ENCODE measurements at regions not wholly inside any gene's neighbourhood (a gene's known extent, or its start where the extent isn't known, plus 50 kb on each side); places are given as distances from the start of the nearest gene placed in this dataset.
A peak's percentile ranks its signal among the peaks of the same experiment; 100 is the strongest.
"Not testable (repeated sequence)": the region's sequence is repeated elsewhere in the genome, so short reads cannot be mapped to it uniquely, and the experiment has no call there.

GRCh38 chr3:6498944-6499343 lies 362.0 kb upstream of the GRM7 start:
- 100% methylated on average over 1 of the region's 4 CpGs; no CpG with 5 or more reads in 1 of the 2 experiments for WGBS, 2 experiments (ENCODE audit: insufficient coverage in 2 of 2)
- not testable (repeated sequence) for H3K27ac ChIP-seq (ENCODE audit: low read depth, low read length, severe bottlenecking); H3K4me1 ChIP-seq (ENCODE audit: control insufficient read depth, insufficient read depth, low read length, poor library complexity, severe bottlenecking); H3K36me3 ChIP-seq (ENCODE audit: control insufficient read depth, insufficient read depth, low read length); H3K9me3 ChIP-seq (ENCODE audit: control insufficient read depth, low read length); H3K4me3 ChIP-seq (ENCODE audit: extremely low read depth, insufficient read depth, low read length, poor library complexity, severe bottlenecking)

GRCh38 chr3:6504347-6504746 lies 356.6 kb upstream of the GRM7 start:
- H3K4me1 ChIP-seq (ENCODE audit: control insufficient read depth, insufficient read depth, low read length, poor library complexity, severe bottlenecking), result no peaks in the 10 kb centered on the region
- no peaks in the 10 kb centered on the region for H3K9me3 ChIP-seq (ENCODE audit: control insufficient read depth, low read length)
- WGBS, 2 experiments (ENCODE audit: insufficient coverage in 2 of 2), result no CpG with 5 or more reads among the region's 2 CpGs
- H3K4me3 ChIP-seq (ENCODE audit: extremely low read depth, insufficient read depth, low read length, poor library complexity, severe bottlenecking), result no peak overlapping the region
- H3K36me3 ChIP-seq (ENCODE audit: control insufficient read depth, insufficient read depth, low read length), result no peaks in the 10 kb centered on the region
- H3K27ac ChIP-seq (ENCODE audit: low read depth, low read length, severe bottlenecking), result no peak overlapping the region

DNA sequence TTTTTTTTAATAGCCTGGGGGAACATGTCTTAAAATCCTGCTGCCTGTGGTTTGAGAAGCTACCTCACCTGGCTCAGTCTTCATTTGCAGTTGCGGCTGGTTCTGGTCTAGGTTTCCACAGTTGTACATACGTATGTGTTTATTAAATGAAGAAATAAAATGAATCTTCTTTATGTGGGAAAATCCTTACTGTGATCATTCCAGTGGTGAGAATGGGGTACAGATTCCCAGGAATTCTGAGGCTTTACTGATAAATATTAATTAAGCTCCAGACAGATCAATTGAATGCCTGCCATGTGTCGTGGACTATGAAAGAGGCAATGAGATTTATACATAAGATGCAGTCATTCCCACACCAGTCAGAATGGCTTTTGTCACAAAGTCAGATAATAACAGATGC lies 356.1 kb upstream of the GRM7 start:
- WGBS, 2 experiments (ENCODE audit: insufficient coverage in 2 of 2), result 82 to 100% methylated on average over 1 to 2 of the region's 3 CpGs
- Histone ChIP-seq H3K9me3 (ENCODE audit: control insufficient read depth, low read length) (no peaks in the 10 kb centered on the region), H3K36me3 (ENCODE audit: control insufficient read depth, insufficient read depth, low read length) (no peaks in the 10 kb centered on the region), H3K4me3 (ENCODE audit: extremely low read depth, insufficient read depth, low read length, poor library complexity, severe bottlenecking) (no peak overlapping the region), H3K4me1 (ENCODE audit: control insufficient read depth, insufficient read depth, low read length, poor library complexity, severe bottlenecking) (no peaks in the 10 kb centered on the region), H3K27ac (ENCODE audit: low read depth, low read length, severe bottlenecking) (no peak overlapping the region)

GRCh38 chr3:6508410-6508759 lies 352.5 kb upstream of the GRM7 start:
- no peak overlapping the region for H3K27ac ChIP-seq (ENCODE audit: low read depth, low read length, severe bottlenecking)
- no peaks in the 10 kb centered on the region for H3K36me3 ChIP-seq (ENCODE audit: control insufficient read depth, insufficient read depth, low read length)
- H3K9me3 ChIP-seq (ENCODE audit: control insufficient read depth, low read length), result no peaks in the 10 kb centered on the region
- H3K4me1 ChIP-seq (ENCODE audit: control insufficient read depth, insufficient read depth, low read length, poor library complexity, severe bottlenecking), result no peaks in the 10 kb centered on the region
- peak overlapping the region; percentile 34 for H3K4me3 ChIP-seq (ENCODE audit: extremely low read depth, insufficient read depth, low read length, poor library complexity, severe bottlenecking)
- no CpG with 5 or more reads among the region's 2 CpGs for WGBS, 2 experiments (ENCODE audit: insufficient coverage in 2 of 2)

DNA sequence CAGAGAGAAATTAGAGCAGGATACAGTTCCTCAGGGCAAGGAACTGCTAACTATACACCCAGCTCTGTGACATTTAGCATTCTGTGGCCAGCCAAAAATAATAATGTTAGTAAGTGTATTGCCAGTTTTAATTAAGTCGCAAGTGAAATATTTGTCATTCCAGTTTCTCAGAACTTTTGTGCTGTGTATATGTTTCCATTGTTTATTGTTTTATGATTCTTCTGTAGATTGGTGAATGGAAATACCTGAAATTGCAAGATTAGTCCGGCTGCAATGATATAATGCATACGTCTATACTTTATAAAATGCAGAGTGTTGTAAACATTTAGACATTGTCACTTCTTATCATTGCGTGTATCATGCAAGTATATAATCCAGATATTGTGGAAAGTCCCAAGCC lies 351.3 kb upstream of the GRM7 start:
- Histone ChIP-seq H3K4me1 (ENCODE audit: control insufficient read depth, insufficient read depth, low read length, poor library complexity, severe bottlenecking) (no peaks in the 10 kb centered on the region), H3K4me3 (ENCODE audit: extremely low read depth, insufficient read depth, low read length, poor library complexity, severe bottlenecking) (no peak overlapping the region), H3K36me3 (ENCODE audit: control insufficient read depth, insufficient read depth, low read length) (no peaks in the 10 kb centered on the region), H3K9me3 (ENCODE audit: control insufficient read depth, low read length) (no peaks in the 10 kb centered on the region), H3K27ac (ENCODE audit: low read depth, low read length, severe bottlenecking) (no peak overlapping the region)
- 86 to 100% methylated on average over 1 of the region's 4 CpGs for WGBS, 2 experiments (ENCODE audit: insufficient coverage in 2 of 2)

GRCh38 chr3:6510713-6511112 lies 350.2 kb upstream of the GRM7 start:
- Histone ChIP-seq H3K27ac (ENCODE audit: low read depth, low read length, severe bottlenecking) (no peak overlapping the region), H3K36me3 (ENCODE audit: control insufficient read depth, insufficient read depth, low read length) (no peaks in the 10 kb centered on the region), H3K4me1 (ENCODE audit: control insufficient read depth, insufficient read depth, low read length, poor library complexity, severe bottlenecking) (no peaks in the 10 kb centered on the region), H3K4me3 (ENCODE audit: extremely low read depth, insufficient read depth, low read length, poor library complexity, severe bottlenecking) (no peak overlapping the region), H3K9me3 (ENCODE audit: control insufficient read depth, low read length) (no peaks in the 10 kb centered on the region)
- no CpG with 5 or more reads among the region's 1 CpG for WGBS, 2 experiments (ENCODE audit: insufficient coverage in 2 of 2)

GRCh38 chr3:6512172-6512800 lies 348.6 kb upstream of the GRM7 start:
- H3K4me3 ChIP-seq (ENCODE audit: extremely low read depth, insufficient read depth, low read length, poor library complexity, severe bottlenecking), result no peak overlapping the region
- H3K4me1 ChIP-seq (ENCODE audit: control insufficient read depth, insufficient read depth, low read length, poor library complexity, severe bottlenecking), result no peaks in the 10 kb centered on the region
- H3K27ac ChIP-seq (ENCODE audit: low read depth, low read length, severe bottlenecking), result no peak overlapping the region
- H3K36me3 ChIP-seq (ENCODE audit: control insufficient read depth, insufficient read depth, low read length), result no peaks in the 10 kb centered on the region
- H3K9me3 ChIP-seq (ENCODE audit: control insufficient read depth, low read length), result no peaks in the 10 kb centered on the region
- 86% methylated on average over 1 of the region's 2 CpGs; no CpG with 5 or more reads in 1 of the 2 experiments for WGBS, 2 experiments (ENCODE audit: insufficient coverage in 2 of 2)

GRCh38 chr3:6516143-6516542 lies 344.8 kb upstream of the GRM7 start:
- Histone ChIP-seq H3K27ac (ENCODE audit: low read depth, low read length, severe bottlenecking) (no peak overlapping the region), H3K36me3 (ENCODE audit: control insufficient read depth, insufficient read depth, low read length) (no peaks in the 10 kb centered on the region)

DNA sequence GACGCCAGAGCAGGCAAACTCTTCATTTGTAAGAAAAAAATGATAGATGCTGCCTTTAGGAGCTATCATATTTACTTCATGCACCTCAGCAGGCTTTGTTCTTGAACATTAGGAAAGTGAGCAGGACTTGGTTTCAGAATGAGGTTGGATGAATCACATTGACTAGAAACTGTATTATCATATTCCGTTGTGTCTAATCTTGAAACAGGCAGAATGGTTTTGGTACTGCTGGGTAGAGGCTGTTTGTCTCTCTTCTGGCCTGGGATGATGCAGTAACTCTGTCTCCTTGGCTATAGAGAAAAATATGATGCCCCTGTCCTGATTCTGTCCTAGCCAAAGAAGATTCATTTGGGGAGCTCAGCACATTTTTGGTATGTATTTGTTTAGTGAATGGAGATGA lies 344.2 kb upstream of the GRM7 start:
- H3K4me1 ChIP-seq (ENCODE audit: control insufficient read depth, insufficient read depth, low read length, poor library complexity, severe bottlenecking), result no peaks in the 10 kb centered on the region
- no peaks in the 10 kb centered on the region for H3K9me3 ChIP-seq (ENCODE audit: control insufficient read depth, low read length)
- 86 to 100% methylated on average over 1 of the region's 2 CpGs for WGBS, 2 experiments (ENCODE audit: insufficient coverage in 2 of 2)
- no peak overlapping the region for H3K4me3 ChIP-seq (ENCODE audit: extremely low read depth, insufficient read depth, low read length, poor library complexity, severe bottlenecking)
- H3K27ac ChIP-seq (ENCODE audit: low read depth, low read length, severe bottlenecking), result no peak overlapping the region
- no peaks in the 10 kb centered on the region for H3K36me3 ChIP-seq (ENCODE audit: control insufficient read depth, insufficient read depth, low read length)

More at GRCh38 chr3:6516143-6516542, 344.8 kb upstream of the GRM7 start:
- Histone ChIP-seq H3K4me1 (ENCODE audit: control insufficient read depth, insufficient read depth, low read length, poor library complexity, severe bottlenecking) (no peaks in the 10 kb centered on the region), H3K4me3 (ENCODE audit: extremely low read depth, insufficient read depth, low read length, poor library complexity, severe bottlenecking) (no peak overlapping the region), H3K9me3 (ENCODE audit: control insufficient read depth, low read length) (no peaks in the 10 kb centered on the region)

DNA sequence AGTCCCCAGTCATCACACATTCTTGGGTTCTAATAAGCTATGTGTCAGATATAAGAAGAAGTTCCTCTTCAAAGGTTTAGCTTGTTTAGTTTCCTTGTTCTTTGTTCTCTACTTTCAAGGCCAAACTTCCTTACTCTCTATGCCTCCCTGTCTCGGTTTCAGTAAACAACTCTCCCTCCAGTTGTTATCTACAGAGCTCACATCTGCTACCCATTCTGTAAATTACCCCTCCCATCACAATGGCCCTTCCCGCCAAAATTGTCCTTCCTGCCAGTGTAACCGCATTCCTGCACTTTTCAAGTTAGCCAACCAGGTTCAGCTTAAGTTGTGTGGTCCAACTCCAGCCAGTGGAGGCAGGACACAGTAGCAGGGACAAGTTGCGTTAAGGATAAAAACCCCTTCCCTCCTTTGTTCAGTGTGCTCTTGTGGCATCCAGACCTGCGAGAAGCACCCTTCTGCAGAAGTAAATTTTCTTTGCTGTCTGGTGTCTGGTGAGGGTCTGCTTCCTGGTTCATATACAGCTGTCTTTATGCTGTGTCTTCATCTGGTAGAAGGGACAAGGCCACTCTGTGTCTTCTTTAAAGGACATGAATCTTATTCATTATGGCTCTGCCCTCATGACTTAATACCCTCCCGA lies 342.1 kb upstream of the GRM7 start:
- no peaks in the 10 kb centered on the region for H3K4me1 ChIP-seq (ENCODE audit: control insufficient read depth, insufficient read depth, low read length, poor library complexity, severe bottlenecking)
- no peak overlapping the region for H3K4me3 ChIP-seq (ENCODE audit: extremely low read depth, insufficient read depth, low read length, poor library complexity, severe bottlenecking)
- 89 to 95% methylated on average over 3 to 5 of the region's 6 CpGs for WGBS, 2 experiments (ENCODE audit: insufficient coverage in 2 of 2)
- H3K36me3 ChIP-seq (ENCODE audit: control insufficient read depth, insufficient read depth, low read length), result no peaks in the 10 kb centered on the region
- no peak overlapping the region for H3K27ac ChIP-seq (ENCODE audit: low read depth, low read length, severe bottlenecking)
- H3K9me3 ChIP-seq (ENCODE audit: control insufficient read depth, low read length), result no peaks in the 10 kb centered on the region

DNA sequence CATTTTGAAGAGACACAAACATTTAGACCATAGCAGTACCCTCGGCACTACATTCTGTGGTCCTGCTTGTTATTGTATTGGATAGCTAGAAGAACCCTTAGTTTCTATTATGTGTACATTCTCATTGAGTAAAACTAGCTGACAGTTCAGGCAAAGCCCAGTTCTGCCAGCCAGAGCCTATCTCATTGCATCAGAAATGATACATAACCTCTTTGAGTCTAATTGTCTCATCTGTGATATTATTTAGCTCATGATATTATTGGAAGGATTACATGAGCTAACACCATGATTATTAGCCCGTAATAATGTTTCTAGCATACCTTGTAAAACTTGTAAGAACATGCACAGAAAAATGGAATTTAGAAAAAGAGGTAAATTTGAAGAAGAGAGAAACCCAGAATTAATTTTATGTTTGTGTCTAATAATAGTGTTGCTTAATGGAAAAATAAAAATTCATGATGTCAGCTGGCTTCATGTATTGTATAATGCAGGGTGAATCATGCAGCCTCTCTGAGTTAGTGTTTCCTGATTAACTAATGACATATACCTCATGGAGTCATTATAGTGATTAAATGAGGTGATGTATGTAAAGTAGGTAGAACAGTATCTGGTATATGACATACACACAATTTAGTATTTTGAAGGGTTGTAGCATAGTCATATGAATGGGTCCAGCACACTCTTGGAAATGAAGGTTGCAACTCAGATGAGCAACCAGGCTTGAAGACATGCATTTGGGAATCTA lies 339.4 kb upstream of the GRM7 start:
- no peaks in the 10 kb centered on the region for H3K9me3 ChIP-seq (ENCODE audit: control insufficient read depth, low read length)
- no peak overlapping the region for H3K4me3 ChIP-seq (ENCODE audit: extremely low read depth, insufficient read depth, low read length, poor library complexity, severe bottlenecking)
- no peak overlapping the region for H3K27ac ChIP-seq (ENCODE audit: low read depth, low read length, severe bottlenecking)
- no peaks in the 10 kb centered on the region for H3K36me3 ChIP-seq (ENCODE audit: control insufficient read depth, insufficient read depth, low read length)
- WGBS, 2 experiments (ENCODE audit: insufficient coverage in 2 of 2), result no CpG with 5 or more reads among the region's 2 CpGs
- H3K4me1 ChIP-seq (ENCODE audit: control insufficient read depth, insufficient read depth, low read length, poor library complexity, severe bottlenecking), result no peaks in the 10 kb centered on the region

Measured in mesodermal cell (in vitro differentiated cells).